Spleen (tissue), 11 donors: ENCODE measurements at regions not wholly inside any gene's neighbourhood (a gene's known extent, or its start where the extent isn't known, plus 50 kb on each side); places are given as distances from the start of the nearest gene placed in this dataset.
"Not testable (repeated sequence)": the region's sequence is repeated elsewhere in the genome, so short reads cannot be mapped to it uniquely, and the experiment has no call there.

Source experiments
- DNase-seq: peaks from one replicate; pipeline ENCODE4 v3.0.0-alpha.2; 2020
- H3K27ac ChIP-seq, 8 donors: fragments of 200-600 bp; sonication (generic) in 7 of 8; 1 replicate in 4 of 8; 2 replicates in 4 of 8; pipeline versions ENCODE4 v1.5.0 to v1.8.0; 2016 to 2021; ENCODE audit warnings: inconsistent platforms in 4 of 8, mild to moderate bottlenecking in 4 of 8, moderate library complexity in 1 of 8
- H3K27me3 ChIP-seq, 7 donors: fragments of 200-600 bp; sonication (generic) in 6 of 7; replicated peaks in 1 of 7; 1 replicate in 4 of 7; 2 replicates in 3 of 7; pipeline versions ENCODE4 v1.5.0 to v1.8.0; 2016 to 2021; ENCODE audit warnings: inconsistent platforms in 3 of 7, mild to moderate bottlenecking in 1 of 7
- H3K36me3 ChIP-seq, 6 donors: fragments of 200-600 bp; sonication (generic) in 5 of 6; 1 replicate in 4 of 6; 2 replicates in 2 of 6; pipeline versions ENCODE4 v1.5.0 to v1.8.0; 2016 to 2021; ENCODE audit warnings: inconsistent platforms in 2 of 6
- H3K4me1 ChIP-seq, 6 donors: fragments of 200-600 bp; sonication (generic) in 5 of 6; 1 replicate in 3 of 6; 2 replicates in 3 of 6; pipeline versions ENCODE4 v1.5.0 to v1.8.0; 2016 to 2021; ENCODE audit warnings: inconsistent platforms in 3 of 6
- H3K4me3 ChIP-seq, 8 donors: fragments of 200-600 bp; sonication (generic) in 7 of 8; 1 replicate in 4 of 8; 2 replicates in 4 of 8; pipeline versions ENCODE4 v1.5.0 to v1.8.0; 2016 to 2021; ENCODE audit warnings: inconsistent platforms in 4 of 8, mild to moderate bottlenecking in 4 of 8, moderate library complexity in 2 of 8
- H3K9me3 ChIP-seq, 8 donors: fragments of 200-600 bp; sonication (generic) in 7 of 8; 1 replicate in 4 of 8; 2 replicates in 4 of 8; pipeline versions ENCODE4 v1.5.0 to v1.8.0; 2016 to 2021; ENCODE audit warnings: inconsistent platforms in 4 of 8
- WGBS, 5 donors: extraction: QIAGEN DNeasy Blood & Tissue Kit in 3 of 5; methylation state at CpG; one replicate each; pipeline versions ENCODE4 v1.1.5 to v1.1.7; 2013 to 2018; 5-methylcytosine and 5-hydroxymethylcytosine counted together
- intact Hi-C: fragments of 100-400 bp; cut with DNase I; formaldehyde crosslinking; loops from one replicate; pipeline ENCODE4 v1.15.0; 2023; ENCODE audit warnings: low total_unique reads
- donor health status: healthy with polysubstance abuse.
- donor health status: DM: no; HTN: no; CAD: no; lungs with moderate emphysema.
- donor health status: DM: no; HTN: no; CAD: no.
- donor health status: Bipolar disorder and iron deficiency.
- donor health status: healthy.
- donor health status: DM: no; HTN: no; CAD: no.
- donor health status: DM: yes; HTN: yes; CAD: no.

GRCh38 chr1:120519196-120519595 lies 104.4 kb downstream of the NBPF8 start:
- H3K9me3 ChIP-seq, H3K36me3 ChIP-seq, H3K4me3 ChIP-seq, DNase-seq, H3K4me1 ChIP-seq, H3K27ac ChIP-seq, intact Hi-C loops, H3K27me3 ChIP-seq: not testable (repeated sequence)
- WGBS, 5 donors, result 72 to 100% (median 100%) methylated on average over 1 to 2 of the region's 8 CpGs

- H3K4me3 ChIP-seq, H3K9me3 ChIP-seq, H3K27ac ChIP-seq, H3K36me3 ChIP-seq, H3K27me3 ChIP-seq, intact Hi-C loops, H3K4me1 ChIP-seq, DNase-seq: not testable (repeated sequence)
- WGBS, 5 donors, result 69 to 100% (median 94%) methylated on average over 2 to 5 of the region's 7 CpGs
These were observed 109.6 kb downstream of the NBPF8 start for GRCh38 chr1:120524416-120524815.

GRCh38 chr1:120525386-120525785 lies 110.6 kb downstream of the NBPF8 start:
- H3K27ac ChIP-seq, H3K9me3 ChIP-seq, intact Hi-C loops, H3K4me3 ChIP-seq, H3K4me1 ChIP-seq, DNase-seq, H3K27me3 ChIP-seq: not testable (repeated sequence)
- WGBS, 5 donors, result 69 to 87% (median 81%) methylated on average over 2 to 3 of the region's 3 CpGs
- H3K36me3 ChIP-seq, result peaks cover 0 to 14% (median 0%) of the 10 kb centered on the region in 6 donors

- H3K4me3 ChIP-seq, H3K9me3 ChIP-seq, DNase-seq, intact Hi-C loops, H3K4me1 ChIP-seq, H3K27me3 ChIP-seq, H3K27ac ChIP-seq: not testable (repeated sequence)
- WGBS, 5 donors, result 65 to 86% (median 74%) methylated on average over 4 to 5 of the region's 5 CpGs
- H3K36me3 ChIP-seq, result peaks cover 0 to 13% (median 0%) of the 10 kb centered on the region in 6 donors
These were observed 114.7 kb downstream of the NBPF8 start for GRCh38 chr1:120529475-120530089.

- H3K4me1 ChIP-seq, H3K4me3 ChIP-seq, H3K27ac ChIP-seq, DNase-seq, H3K9me3 ChIP-seq, intact Hi-C loops, H3K27me3 ChIP-seq: not testable (repeated sequence)
- 80 to 94% (median 84%) methylated on average over 1 to 2 of the region's 3 CpGs for WGBS, 5 donors
- peaks cover 0 to 13% (median 0%) of the 10 kb centered on the region in 6 donors for H3K36me3 ChIP-seq
These were observed 116.6 kb downstream of the NBPF8 start for GRCh38 chr1:120531455-120531854.

- H3K27me3 ChIP-seq, H3K9me3 ChIP-seq, intact Hi-C loops, DNase-seq, H3K4me3 ChIP-seq, H3K4me1 ChIP-seq: not testable (repeated sequence)
- Histone ChIP-seq H3K36me3 (peaks cover 0 to 10% (median 0%) of the 10 kb centered on the region in 6 donors), H3K27ac (peak overlapping the region in 4 of 8 donors; percentile 44 to 54 (median 50))
- WGBS, 5 donors, result 4 to 25% (median 8%) methylated on average over 2 of the region's 2 CpGs
These were observed 119.7 kb downstream of the NBPF8 start for GRCh38 chr1:120534361-120535047.

- peak overlapping the region in 4 of 8 donors; percentile 44 to 54 (median 50) for H3K27ac ChIP-seq
- H3K9me3 ChIP-seq, H3K36me3 ChIP-seq, H3K27me3 ChIP-seq, H3K4me1 ChIP-seq, H3K4me3 ChIP-seq, DNase-seq, intact Hi-C loops: not testable (repeated sequence)
- WGBS, 5 donors, result 13 to 54% (median 29%) methylated on average over 1 of the region's 1 CpG
These were observed 120.2 kb downstream of the NBPF8 start for GRCh38 chr1:120535052-120535451.

GRCh38 chr1:120541394-120541793 lies 126.6 kb downstream of the NBPF8 start:
- H3K9me3 ChIP-seq, DNase-seq, H3K27me3 ChIP-seq, H3K4me3 ChIP-seq, H3K27ac ChIP-seq, intact Hi-C loops, H3K4me1 ChIP-seq: not testable (repeated sequence)
- WGBS, 5 donors, result 88 to 100% (median 90%) methylated on average over 1 to 2 of the region's 5 CpGs
- peaks cover 0 to 13% (median 0%) of the 10 kb centered on the region in 6 donors for H3K36me3 ChIP-seq

- peaks cover 0 to 17% (median 0%) of the 10 kb centered on the region in 6 donors for H3K36me3 ChIP-seq
- no CpG with 5 or more reads among the region's 2 CpGs for whole genome bisulfite sequencing, 5 donors
- H3K4me3 ChIP-seq, DNase-seq, H3K9me3 ChIP-seq, intact Hi-C loops, H3K4me1 ChIP-seq, H3K27ac ChIP-seq, H3K27me3 ChIP-seq: not testable (repeated sequence)
These were observed 127.5 kb downstream of the NBPF8 start for GRCh38 chr1:120542365-120542764.

GRCh38 chr1:120542940-120543339 lies 128.1 kb downstream of the NBPF8 start:
- H3K36me3 ChIP-seq, result peaks cover 0 to 22% (median 0%) of the 10 kb centered on the region in 6 donors
- H3K4me1 ChIP-seq, H3K27me3 ChIP-seq, intact Hi-C loops, H3K27ac ChIP-seq, H3K4me3 ChIP-seq, H3K9me3 ChIP-seq, DNase-seq: not testable (repeated sequence)
- 20 to 86% methylated on average over 1 of the region's 2 CpGs; no CpG with 5 or more reads in 3 of the 5 donors for WGBS, 5 donors
